Stimulated activated CD8-positive, alpha-beta memory T cell treated with anti-CD3 and anti-CD28 coated beads, Interleukin-15, amount 100 ng/mL, for 48 hours (primary cell): ENCODE measurements at regions not wholly inside any gene's neighbourhood (a gene's known extent, or its start where the extent isn't known, plus 50 kb on each side); places are given as distances from the start of the nearest gene placed in this dataset.

Experiments
- DNase-seq, 2 donors: peaks; one replicate each; pipeline ENCODE4 v3.0.0-alpha.2; 2020; ENCODE audit warnings: low read depth in 2 of 2

DNA sequence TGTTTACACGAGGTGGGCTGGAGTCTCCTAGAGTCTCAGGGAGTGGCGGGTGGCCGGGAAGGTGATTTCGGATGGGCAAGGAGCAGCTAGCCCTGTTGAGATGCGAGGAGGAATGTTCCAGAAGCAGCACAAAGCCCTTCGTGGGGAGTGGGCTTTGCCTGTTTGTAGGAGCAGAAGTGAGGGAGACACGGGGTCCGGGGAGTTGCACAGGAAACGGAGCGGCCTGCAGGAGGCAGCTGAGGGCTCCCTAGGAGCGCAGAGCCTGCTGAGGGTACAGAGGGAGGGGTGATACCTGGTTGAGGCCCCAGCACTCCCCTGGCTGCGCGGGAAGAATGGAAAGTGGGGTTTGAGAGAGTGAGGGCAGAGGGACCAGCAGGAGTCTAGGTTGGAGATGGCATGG, 847.2 kb downstream of the TBC1D22A start:
- no peak for DNase-seq

- no peak for DNase-seq
These were observed 846.0 kb downstream of the TBC1D22A start for GRCh38 chr22:47608421-47608820.

DNA sequence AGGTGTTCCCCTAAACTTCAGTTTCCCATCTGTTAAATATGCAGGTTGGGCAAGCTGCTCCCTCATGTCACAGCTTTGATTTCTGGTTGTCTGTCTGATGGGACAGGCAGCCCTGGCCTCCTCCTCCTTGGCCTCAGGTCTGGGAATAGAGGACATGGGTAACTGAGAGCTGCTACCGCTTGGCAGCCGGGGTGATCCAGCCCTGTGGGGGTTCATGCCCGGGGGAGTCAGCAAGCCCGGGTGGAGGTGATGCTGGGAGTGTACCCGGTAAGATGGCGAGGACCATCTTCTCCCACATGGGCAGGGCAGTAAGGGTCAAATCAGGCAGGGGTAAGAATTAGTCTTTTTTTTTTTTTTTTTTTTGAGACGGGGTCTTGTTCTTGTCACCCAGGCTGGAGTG, 845.0 kb downstream of the TBC1D22A start:
- no peak for DNase-seq

DNA sequence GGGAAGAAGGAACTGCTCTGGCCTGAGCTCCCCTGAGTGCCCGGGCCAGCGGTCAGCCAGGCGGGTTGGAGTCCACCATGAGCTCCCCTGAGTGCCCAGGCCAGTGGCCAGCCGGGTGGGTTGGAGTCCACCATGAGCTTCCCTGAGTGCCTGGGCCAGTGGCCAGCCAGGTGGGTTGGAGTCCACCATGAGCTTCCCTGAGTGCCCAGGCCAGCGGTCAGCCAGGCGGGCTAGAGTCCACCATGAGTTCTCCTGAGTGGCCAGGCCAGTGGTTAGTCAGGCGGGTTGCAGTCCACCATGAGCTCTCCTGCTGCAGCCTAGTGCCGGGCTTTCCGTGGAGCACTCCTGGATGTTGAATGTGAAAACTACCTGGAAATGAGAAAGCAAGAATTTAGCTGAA, 844.0 kb downstream of the TBC1D22A start:
- DNase-seq, result no peak

DNA sequence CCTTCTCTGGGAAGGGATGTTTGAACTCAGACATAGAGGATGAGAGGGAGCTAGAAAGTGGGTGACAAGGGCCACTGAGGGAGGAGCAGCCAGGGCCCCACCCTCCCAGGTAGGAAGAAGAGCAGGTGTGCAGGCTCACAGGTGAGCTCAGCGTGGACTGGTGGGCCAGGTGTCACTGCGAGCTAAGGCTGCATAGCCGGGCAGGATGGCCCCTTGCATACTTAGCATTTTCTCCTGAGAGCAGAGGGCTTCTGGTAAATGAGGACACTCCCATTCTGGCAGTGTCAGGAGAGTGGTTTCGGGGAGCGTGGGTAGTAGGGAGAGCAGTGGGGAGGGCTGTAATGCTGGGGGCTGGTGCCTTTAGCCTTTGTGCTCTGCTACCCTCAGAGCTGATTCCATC, 843.4 kb downstream of the TBC1D22A start:
- no peak for DNase-seq

GRCh38 chr22:47605441-47605840, 843.0 kb downstream of the TBC1D22A start:
- no peak for DNase-seq

DNA sequence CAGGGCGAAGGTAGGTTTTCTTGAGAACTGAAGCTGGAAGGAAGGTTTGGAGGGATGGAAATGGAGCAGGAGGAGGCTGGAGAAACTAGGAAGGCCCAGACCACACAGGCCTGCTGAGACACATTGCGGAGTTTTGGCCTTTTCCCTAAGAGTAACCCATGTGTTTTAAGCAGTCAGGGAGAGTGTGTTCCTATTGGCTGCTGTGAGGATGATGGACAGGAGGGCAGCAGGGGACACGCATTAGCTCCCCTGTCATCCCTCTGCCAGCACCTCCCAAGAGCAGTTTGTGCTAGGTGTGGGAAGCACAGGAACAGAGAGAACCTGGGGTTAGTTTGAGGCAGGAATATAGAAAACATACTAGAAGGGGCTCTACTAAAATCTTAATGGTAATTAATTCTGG, 842.1 kb downstream of the TBC1D22A start:
- no peak for DNase-seq

DNA sequence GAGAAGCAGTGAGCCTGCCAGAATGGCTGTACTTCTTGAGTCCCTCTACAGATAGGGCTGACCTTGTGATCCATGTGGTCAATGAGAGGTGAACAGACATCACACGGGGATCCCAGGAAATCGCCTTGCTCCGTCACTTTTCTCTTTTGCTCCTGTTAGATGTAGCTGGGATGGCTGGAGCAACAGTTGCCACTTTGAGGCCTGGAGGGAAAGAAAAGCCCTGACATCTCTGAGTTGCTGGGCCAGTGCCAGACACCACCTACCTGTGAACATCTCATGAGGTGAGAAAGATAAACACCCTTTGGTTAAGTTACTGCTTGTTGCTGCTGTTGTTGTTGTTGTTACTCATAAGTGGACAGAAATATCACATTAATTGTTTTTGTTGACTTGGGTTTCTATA, 840.3 kb downstream of the TBC1D22A start:
- no peak for DNase-seq

GRCh38 chr22:47601666-47602065, 839.2 kb downstream of the TBC1D22A start:
- no peak for DNase-seq

DNA sequence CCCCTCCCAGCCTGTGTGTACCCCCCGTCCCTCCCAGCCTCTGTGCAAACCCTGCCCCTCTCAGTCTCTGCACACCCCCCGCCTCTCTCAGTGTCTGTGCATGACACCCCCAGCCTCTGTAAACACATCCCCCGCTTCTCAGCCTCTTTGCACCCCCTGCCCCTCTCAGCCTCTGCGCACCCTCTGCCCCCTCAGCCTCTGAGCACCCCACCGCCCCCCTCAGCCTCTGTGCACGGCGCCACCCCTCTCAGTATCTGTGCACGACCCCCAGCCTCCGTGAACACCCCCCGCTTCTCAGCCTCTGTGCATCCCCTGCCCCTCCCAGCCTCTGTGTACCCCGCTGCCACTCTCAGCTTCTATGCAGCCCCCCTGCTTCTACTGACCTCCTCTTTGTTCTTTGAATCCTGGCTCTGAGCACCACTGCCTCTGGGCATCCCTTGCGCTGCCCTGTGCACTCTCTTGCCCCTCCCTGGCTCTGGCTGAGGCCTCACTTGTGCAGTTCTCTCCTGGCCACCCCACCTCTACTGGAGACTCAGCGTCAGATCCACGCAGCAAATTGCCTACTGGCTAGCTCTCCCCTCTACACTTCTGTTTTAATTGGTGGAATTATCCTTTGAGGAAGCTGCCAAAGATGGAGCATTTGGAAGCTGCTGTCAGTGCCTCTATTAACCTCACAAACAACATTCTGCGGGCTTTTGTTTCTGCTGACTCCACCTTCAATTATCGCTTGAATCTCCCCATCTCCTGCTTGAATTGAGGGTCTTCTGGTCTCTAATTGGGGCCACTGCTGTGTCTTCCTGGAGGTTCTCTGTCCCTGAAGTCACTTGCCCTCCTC, 838.6 kb downstream of the TBC1D22A start:
- DNase-seq, result no peak

DNA sequence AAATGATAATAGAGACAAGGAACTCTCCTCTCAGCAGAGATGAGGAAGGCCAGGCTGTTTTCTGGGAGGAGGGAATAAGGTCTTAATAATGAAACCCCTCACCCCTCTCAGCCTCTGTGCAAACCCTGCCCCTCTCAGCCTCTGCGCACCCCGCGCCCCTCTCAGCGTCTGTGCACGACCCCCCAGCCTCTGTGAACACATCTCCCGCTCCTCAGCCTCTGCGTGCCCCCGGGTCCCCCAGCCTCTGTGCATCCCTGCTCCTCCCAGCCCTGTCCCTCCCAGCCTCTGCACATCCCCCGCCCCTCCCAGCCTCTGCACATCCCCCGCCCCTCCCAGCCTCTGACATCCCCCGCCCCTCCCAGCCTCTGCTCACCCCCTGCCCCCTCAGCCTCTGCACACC, 837.8 kb downstream of the TBC1D22A start:
- DNase-seq, result no peak

- DNase-seq, result no peak
These were observed 837.3 kb downstream of the TBC1D22A start for GRCh38 chr22:47599753-47600152.

- no peak for DNase-seq
These were observed 836.4 kb downstream of the TBC1D22A start for GRCh38 chr22:47598864-47599263.

DNA sequence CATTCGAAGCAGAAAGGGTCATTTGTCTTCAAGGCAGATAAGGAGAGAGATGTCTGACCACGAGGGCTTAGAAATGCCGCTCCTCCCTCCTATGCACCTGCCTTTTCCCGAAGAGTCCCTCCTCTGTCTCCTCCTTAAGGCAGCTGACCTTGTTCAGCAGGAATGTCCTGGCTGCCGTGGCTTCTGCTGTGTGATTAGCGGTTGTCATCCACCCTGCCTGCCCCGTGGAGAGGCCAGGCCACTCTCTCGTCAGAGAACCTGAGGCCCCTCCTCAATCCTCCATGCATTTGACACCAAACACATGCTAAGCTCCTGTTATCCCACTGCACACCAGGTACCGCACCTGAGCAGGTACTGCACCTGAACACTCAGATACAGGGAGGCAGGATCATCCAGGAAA, 834.6 kb downstream of the TBC1D22A start:
- no peak for DNase-seq

DNA sequence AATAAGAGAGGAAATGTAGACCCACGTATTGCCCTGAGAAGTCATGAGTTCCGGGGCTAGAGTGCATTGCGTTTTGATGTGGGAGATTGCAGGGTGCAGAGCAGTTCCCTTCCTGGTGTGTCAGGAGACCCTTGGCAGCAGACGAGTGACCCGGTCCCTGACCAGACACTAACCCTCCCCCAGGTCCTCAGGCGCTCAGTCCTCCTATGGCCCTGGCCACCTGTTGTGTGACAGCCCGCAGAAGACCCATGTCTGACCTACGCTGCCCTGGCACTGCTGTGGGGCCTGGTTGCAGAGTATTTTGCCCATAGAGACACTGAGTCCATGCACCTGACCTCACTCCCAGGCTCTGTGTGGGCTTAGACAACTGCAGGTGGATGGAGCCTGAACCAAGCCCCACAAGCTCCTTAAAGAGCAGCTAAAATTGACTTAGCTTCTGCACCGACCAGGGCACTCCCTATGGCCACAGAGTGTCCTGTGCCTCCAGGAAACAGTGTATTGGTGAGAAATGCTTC, 833.8 kb downstream of the TBC1D22A start:
- DNase-seq, result no peak

GRCh38 chr22:47594836-47595521, 832.5 kb downstream of the TBC1D22A start:
- DNase-seq, result no peak

- no peak for DNase-seq
These were observed 831.5 kb downstream of the TBC1D22A start for GRCh38 chr22:47593911-47594311.

DNA sequence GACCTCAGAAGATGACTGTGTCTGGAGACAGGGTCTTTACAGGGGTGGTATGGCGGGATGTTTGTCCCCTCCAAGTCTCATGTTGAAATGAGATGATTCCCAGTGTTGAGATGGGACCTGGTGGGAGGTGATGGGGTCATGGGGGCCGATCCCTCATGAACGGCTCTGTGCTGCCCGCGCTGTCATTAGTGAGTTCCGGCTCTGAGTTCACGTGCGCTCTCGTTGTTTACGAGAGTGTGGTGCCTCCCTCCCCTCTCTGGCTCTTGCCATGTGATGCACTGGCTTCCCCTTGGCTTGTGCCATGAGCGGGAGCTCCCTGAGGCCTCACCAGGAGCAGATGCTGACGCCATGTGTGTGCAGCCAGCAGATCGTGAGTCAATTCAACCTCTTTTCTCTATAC, 830.8 kb downstream of the TBC1D22A start:
- no peak for DNase-seq

GRCh38 chr22:47592791-47593190, 830.3 kb downstream of the TBC1D22A start:
- DNase-seq, result no peak

GRCh38 chr22:47591709-47592108, 829.3 kb downstream of the TBC1D22A start:
- no peak for DNase-seq

DNA sequence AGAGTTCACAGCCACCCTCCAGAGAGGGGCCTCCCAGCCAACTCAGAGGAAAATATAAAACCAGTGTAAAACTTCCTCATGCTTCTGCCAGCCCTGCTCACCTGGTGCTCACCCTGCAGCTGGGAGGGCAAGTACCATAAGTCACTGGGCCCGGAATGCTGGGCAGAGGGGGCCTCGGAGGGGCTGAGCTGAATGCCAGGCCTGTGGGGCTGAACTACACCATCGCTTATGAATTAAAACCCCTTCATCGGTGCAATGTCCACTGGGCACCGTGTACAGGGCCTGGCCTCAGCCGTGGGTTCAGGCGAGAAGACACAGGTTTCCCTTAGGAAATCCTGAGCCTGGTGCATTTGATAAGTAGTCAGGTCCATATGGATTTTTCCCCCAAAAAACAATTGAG, 828.6 kb downstream of the TBC1D22A start:
- no peak for DNase-seq

GRCh38 chr22:47589271-47590250, 827.1 kb downstream of the TBC1D22A start:
- DNase-seq, result no peak
